Ovary (tissue), 7 donors: ENCODE measurements at regions not wholly inside any gene's neighbourhood (a gene's known extent, or its start where the extent isn't known, plus 50 kb on each side); places are given as distances from the start of the nearest gene placed in this dataset.

ENCODE experiments used
- DNase-seq, 5 donors: peaks; one replicate each; pipeline ENCODE4 v3.0.0-alpha.2; 2019 to 2020
- H3K27ac ChIP-seq, 2 donors: fragments of 200-600 bp; one replicate each; pipeline versions ENCODE4 v1.5.1 to v1.8.0; 2019 to 2022
- H3K27me3 ChIP-seq: fragments of 200-600 bp; one replicate; pipeline ENCODE4 v1.8.0; 2022
- H3K36me3 ChIP-seq: fragments of 200-600 bp; sonication (generic); one replicate; pipeline ENCODE4 v1.5.1; 2019
- H3K4me1 ChIP-seq: one replicate; pipeline ENCODE4 v1.8.1; 2013; ENCODE audit warnings: mild to moderate bottlenecking, moderate library complexity; ENCODE audit not compliant: insufficient read depth
- H3K4me3 ChIP-seq: fragments of 200-600 bp; sonication (generic); one replicate; pipeline ENCODE4 v1.5.1; 2017
- H3K9me3 ChIP-seq, 2 donors: fragments of 200-600 bp in 1 of 2; sonication (generic) in 1 of 2; one replicate each; pipeline versions ENCODE4 v1.5.1 to v1.8.1; 2013 to 2019; ENCODE audit warnings: mild to moderate bottlenecking in 1 of 2, moderate library complexity in 1 of 2
- EP300 ChIP-seq: sonication (generic); formaldehyde crosslinking; IDR thresholded peaks from one replicate; pipeline ENCODE4 v1.6.1; 2017; ENCODE audit warnings: antibody characterized with exemption
- POLR2A ChIP-seq: fragments of 450-650 bp; IDR thresholded peaks from one replicate; pipeline ENCODE4 v1.6.1; 2017; ENCODE audit warnings: antibody characterized with exemption, mild to moderate bottlenecking, moderate library complexity
- WGBS, 3 donors: extraction: QIAGEN DNeasy Blood & Tissue Kit in 1 of 3; methylation state at CpG; one replicate each; pipeline versions ENCODE4 v1.1.5 to v1.1.7; 2013 to 2017; 5-methylcytosine and 5-hydroxymethylcytosine counted together
- intact Hi-C, 4 donors: fragments of 100-400 bp; cut with DNase I; formaldehyde crosslinking; loops; one replicate each; pipeline versions ENCODE4 v1.11.0 to v1.15.1; 2022 to 2023
- TF ChIP-seq, protein P1 (sequence below), 3 donors: fragments of 450-650 bp in 2 of 3; fragments of 200-600 bp in 1 of 3; IDR thresholded peaks; one replicate each; pipeline versions ENCODE4 v1.5.1 to v1.8.0; 2016 to 2022; ENCODE audit warnings: antibody characterized with exemption in 3 of 3, mild to moderate bottlenecking in 1 of 3
- donor health status: DM: no; HTN: no; CAD: no; lungs with moderate emphysema.
- donor health status: DM: no; HTN: no; CAD: no.
- donor health status: Bipolar disorder and iron deficiency.
- donor health status: DM: no; HTN: no; CAD: no.
- donor health status: DM: yes; HTN: yes; CAD: no.

DNA sequence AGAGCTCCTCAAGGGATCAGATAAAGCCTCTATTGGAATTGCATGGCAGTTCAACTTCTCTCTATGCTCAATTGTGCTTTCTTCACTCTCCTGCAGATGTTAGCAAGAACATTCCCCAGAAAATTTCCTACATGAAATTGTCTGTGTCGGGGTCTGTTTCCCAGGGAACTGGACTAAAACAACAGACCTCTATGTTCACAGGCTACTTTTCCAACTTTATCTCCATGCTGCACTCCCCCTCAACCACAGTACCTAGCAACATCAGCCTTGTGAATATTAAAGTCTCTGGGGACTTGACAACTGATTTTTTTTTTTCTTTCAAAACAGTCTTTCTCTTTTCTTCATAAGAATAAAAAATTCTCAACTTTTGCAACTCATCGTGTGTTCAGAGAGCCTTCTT, 1470.8 kb upstream of the ADGRL3 start:
- Histone ChIP-seq H3K4me1 (no peaks in the 10 kb centered on the region), H3K4me3 (no peak overlapping the region), H3K9me3 (no peaks in the 10 kb centered on the region), H3K36me3 (no peaks in the 10 kb centered on the region), H3K27me3 (no peaks in the 10 kb centered on the region), H3K27ac (no peak overlapping the region)
- intact Hi-C loops: no loop called here
- no peak for DNase-seq
- TF ChIP-seq, protein P1, sequence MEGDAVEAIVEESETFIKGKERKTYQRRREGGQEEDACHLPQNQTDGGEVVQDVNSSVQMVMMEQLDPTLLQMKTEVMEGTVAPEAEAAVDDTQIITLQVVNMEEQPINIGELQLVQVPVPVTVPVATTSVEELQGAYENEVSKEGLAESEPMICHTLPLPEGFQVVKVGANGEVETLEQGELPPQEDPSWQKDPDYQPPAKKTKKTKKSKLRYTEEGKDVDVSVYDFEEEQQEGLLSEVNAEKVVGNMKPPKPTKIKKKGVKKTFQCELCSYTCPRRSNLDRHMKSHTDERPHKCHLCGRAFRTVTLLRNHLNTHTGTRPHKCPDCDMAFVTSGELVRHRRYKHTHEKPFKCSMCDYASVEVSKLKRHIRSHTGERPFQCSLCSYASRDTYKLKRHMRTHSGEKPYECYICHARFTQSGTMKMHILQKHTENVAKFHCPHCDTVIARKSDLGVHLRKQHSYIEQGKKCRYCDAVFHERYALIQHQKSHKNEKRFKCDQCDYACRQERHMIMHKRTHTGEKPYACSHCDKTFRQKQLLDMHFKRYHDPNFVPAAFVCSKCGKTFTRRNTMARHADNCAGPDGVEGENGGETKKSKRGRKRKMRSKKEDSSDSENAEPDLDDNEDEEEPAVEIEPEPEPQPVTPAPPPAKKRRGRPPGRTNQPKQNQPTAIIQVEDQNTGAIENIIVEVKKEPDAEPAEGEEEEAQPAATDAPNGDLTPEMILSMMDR (IDR thresholded peaks at IDR 0.05): no peak
- TF ChIP-seq EP300 (no peak), POLR2A (no peak)
- WGBS, 3 donors: 11 to 30% (median 15%) methylated on average over 2 of the region's 2 CpGs

DNA sequence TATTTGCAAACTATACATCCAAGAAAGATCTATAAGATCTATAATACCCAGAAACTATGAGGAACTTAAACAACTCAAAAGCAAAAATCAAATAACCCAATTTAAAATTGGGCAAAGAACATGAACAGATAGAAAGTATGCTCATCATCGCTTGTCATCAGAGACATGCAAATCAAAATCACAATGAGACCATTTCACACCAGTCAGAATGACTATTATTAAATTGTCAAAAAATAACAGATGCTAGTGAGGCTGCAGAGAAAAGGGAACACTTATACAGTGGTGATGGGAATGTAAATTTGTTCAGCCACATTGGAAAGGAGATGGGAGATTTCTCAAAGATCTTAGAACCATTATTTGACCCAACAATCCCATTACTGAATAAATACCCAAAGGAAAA, 1451.7 kb upstream of the ADGRL3 start:
- WGBS, 3 donors: 93 to 95% (median 93%) methylated on average over 1 of the region's 1 CpG
- DNase-seq: no peak
- Histone ChIP-seq H3K27me3 (no peaks in the 10 kb centered on the region), H3K4me3 (no peak overlapping the region), H3K9me3 (no peaks in the 10 kb centered on the region), H3K36me3 (no peaks in the 10 kb centered on the region), H3K27ac (no peak overlapping the region), H3K4me1 (no peaks in the 10 kb centered on the region)
- TF ChIP-seq EP300: no peak
- TF ChIP-seq, protein P1 (IDR thresholded peaks at IDR 0.05): no peak
- TF ChIP-seq POLR2A: no peak
- intact Hi-C loops: no loop called here

DNA sequence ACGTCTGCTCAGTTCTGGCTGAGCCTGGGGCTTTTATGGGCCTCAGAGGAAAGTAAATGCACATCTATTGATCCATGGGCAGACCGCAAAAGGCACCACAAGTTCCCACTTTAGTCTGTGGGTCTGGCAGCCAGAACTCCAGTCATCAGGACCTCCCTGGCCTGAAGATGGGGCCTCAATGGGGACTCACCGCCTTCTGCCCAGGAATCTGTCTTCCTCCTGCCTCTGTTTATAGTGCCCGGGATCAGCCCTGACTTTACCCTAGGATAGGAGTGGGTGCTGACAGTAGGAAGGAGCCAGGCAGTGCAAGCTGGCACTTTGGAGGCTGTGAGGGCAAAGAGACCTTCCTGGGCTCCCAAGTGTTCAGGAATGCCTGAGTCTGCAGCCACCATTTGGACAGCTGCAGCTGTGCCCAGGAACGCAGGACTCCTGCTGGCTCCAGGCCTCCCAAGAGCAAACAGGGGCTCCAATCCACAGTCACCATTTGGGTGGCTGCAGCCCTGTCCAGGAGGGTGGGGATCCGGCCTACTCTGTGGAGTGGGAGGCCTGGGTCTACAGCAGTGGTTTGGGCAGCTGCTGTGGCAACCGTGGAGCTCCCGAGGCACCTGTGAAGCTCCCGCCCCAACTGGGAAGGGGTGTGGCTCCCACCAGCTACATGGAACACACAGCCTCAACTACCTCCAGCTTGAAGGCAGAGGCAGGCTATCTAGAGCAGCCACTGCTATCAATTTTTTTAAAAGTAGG, 1440.9 kb upstream of the ADGRL3 start:
- Histone ChIP-seq H3K4me3 (no peak overlapping the region), H3K4me1 (no peaks in the 10 kb centered on the region), H3K27me3 (no peaks in the 10 kb centered on the region), H3K36me3 (no peaks in the 10 kb centered on the region), H3K27ac (no peak overlapping the region), H3K9me3 (no peaks in the 10 kb centered on the region)
- peak in 1 of 5 donors; percentile 4 for DNase-seq
- TF ChIP-seq, protein P1 (IDR thresholded peaks at IDR 0.05): no peak
- TF ChIP-seq POLR2A (no peak), EP300 (no peak)
- 76 to 94% (median 88%) methylated on average over 7 to 9 of the region's 9 CpGs for WGBS, 3 donors
- intact Hi-C loops: no loop called here

DNA sequence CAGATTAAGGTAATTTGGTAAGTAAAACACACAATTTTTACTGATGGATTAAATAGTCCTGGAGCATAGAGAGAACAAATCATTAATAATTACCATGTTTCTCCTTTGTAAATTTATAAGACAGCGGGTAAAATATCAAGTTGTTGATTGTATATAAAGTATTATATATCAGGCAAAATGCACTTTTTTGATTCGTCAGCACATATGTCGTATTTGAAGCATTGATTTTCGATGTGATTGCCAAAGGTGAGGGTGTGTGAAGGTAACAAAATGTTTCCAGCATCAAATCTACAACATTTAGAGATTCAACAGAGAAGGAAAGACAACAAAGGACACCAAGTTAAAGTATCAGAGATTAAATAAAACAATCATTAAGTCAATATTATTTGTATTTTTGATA, 1437.8 kb upstream of the ADGRL3 start:
- Histone ChIP-seq H3K4me1 (no peaks in the 10 kb centered on the region), H3K4me3 (no peak overlapping the region), H3K27me3 (no peaks in the 10 kb centered on the region), H3K9me3 (no peaks in the 10 kb centered on the region), H3K27ac (no peak overlapping the region), H3K36me3 (no peaks in the 10 kb centered on the region)
- no peak for DNase-seq
- 80 to 82% (median 80%) methylated on average over 4 of the region's 4 CpGs for WGBS, 3 donors
- no peak for TF ChIP-seq POLR2A
- intact Hi-C loops: no loop called here

DNA sequence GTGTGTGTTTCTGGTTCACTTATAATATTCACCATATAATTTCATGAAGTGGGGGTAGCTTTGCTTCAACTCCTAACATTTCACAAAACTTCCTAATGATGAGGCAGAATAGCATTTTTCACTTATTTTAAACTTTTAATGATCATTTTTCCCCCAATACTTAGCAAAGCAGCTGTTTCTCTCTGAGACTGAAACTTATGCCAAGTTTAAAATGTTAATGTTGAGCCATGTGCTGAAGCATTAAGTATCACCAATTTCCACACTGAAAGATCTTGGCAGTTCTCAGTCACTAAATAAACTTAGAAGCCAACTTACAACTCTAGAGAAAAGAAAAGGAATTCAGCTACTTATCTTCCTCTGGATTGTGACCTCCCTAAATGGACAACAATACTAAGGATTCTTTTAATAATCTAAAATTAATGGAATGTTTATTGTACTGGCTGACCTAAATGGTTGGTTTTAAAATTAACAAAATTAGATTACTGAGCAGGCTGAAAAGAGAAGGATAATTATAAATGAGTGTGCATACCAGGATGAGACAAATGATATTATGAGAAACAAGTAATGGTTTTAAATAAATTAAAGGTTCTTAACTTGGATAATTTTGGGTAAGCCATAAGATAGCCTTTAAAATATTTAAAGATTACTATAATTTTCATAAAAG, 1429.4 kb upstream of the ADGRL3 start:
- H3K36me3 ChIP-seq: no peaks in the 10 kb centered on the region
- H3K4me1 ChIP-seq: no peaks in the 10 kb centered on the region
- peaks cover 2% of the 10 kb centered on the region for H3K27me3 ChIP-seq
- intact Hi-C loops: no loop called here
- no peak for DNase-seq
- no peak overlapping the region for H3K27ac ChIP-seq
- H3K9me3 ChIP-seq: no peaks in the 10 kb centered on the region
- TF ChIP-seq POLR2A (no peak), EP300 (no peak)
- TF ChIP-seq, protein P1 (IDR thresholded peaks at IDR 0.05): no peak
- H3K4me3 ChIP-seq: no peak overlapping the region
